Testis (tissue), 2 donors: ENCODE measurements at regions not wholly inside any gene's neighbourhood (a gene's known extent, or its start where the extent isn't known, plus 50 kb on each side); places are given as distances from the start of the nearest gene placed in this dataset.

Experiments
- DNase-seq: peaks from one replicate; pipeline ENCODE4 v3.0.0-alpha.2; 2019
- H3K27ac ChIP-seq, 2 donors: fragments of 200-600 bp; sonication (generic); one replicate each; pipeline ENCODE4 v1.5.1; 2019
- H3K27me3 ChIP-seq: fragments of 200-600 bp; sonication (generic); one replicate; pipeline ENCODE4 v1.5.1; 2019
- H3K36me3 ChIP-seq: fragments of 200-600 bp; sonication (generic); one replicate; pipeline ENCODE4 v1.5.1; 2017; ENCODE audit warnings: low read depth; ENCODE audit errors: missing control alignments
- H3K4me1 ChIP-seq: fragments of 200-600 bp; sonication (generic); one replicate; pipeline ENCODE4 v1.5.1; 2019
- H3K4me3 ChIP-seq, 2 donors: fragments of 200-600 bp; sonication (generic); one replicate each; pipeline ENCODE4 v1.5.1; 2017 to 2019
- H3K9me3 ChIP-seq: fragments of 200-600 bp; sonication (generic); one replicate; pipeline ENCODE4 v1.5.1; 2017
- POLR2A ChIP-seq: fragments of 450-650 bp; IDR thresholded peaks from one replicate; pipeline ENCODE4 v1.6.1; 2017; ENCODE audit warnings: antibody characterized with exemption, mild to moderate bottlenecking, moderate library complexity
- WGBS, 2 donors: methylation state at CpG; one replicate each; pipeline ENCODE4 v1.1.5; 2018; 5-methylcytosine and 5-hydroxymethylcytosine counted together
- intact Hi-C: fragments of 100-400 bp; cut with DNase I; formaldehyde crosslinking; loops from one replicate; pipeline ENCODE4 v1.15.1; 2023; ENCODE audit warnings: low total_unique reads
- small RNA-seq, 2 donors: library from RNA; depleted of rRNA; stranded (forward); fragments of <200 nt; gene quantifications; one replicate each; pipeline ENCODE3, GENCODE V24; 2016
- TF ChIP-seq, protein P1 (sequence below), 3 experiments: fragments of 450-650 bp in 2 of 3; fragments of 200-600 bp in 1 of 3; sonication (generic) in 1 of 3; IDR thresholded peaks; one replicate each; pipeline ENCODE4 v1.5.1; 2016 to 2019; ENCODE audit warnings: antibody characterized with exemption in 3 of 3, mild to moderate bottlenecking in 2 of 3, moderate library complexity in 1 of 3

DNA sequence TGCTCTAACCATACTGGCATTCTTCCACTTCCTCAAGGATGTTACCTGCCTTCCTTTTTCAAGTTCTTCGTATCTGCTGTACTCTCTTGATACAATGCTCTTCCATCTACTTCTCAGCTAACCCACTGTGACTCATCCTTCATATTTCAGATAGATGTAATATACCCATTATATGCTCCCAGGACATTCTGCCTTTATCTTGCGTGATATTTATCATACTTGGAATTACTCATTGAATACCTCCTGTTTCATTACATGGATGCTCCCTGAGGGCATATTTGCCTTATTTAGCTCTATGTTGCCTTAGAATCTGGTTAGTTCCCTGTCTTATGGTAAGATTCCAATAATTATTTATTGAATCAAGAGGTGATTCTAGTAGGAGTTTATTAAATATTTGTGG lies 706.4 kb downstream of the SORCS3 start:
- Histone ChIP-seq H3K27me3 (no peaks in the 10 kb centered on the region), H3K36me3 (no peaks in the 10 kb centered on the region), H3K4me3 (no peak overlapping the region), H3K4me1 (no peaks in the 10 kb centered on the region), H3K27ac (no peak overlapping the region), H3K9me3 (no peaks in the 10 kb centered on the region)
- TF ChIP-seq, protein P1, sequence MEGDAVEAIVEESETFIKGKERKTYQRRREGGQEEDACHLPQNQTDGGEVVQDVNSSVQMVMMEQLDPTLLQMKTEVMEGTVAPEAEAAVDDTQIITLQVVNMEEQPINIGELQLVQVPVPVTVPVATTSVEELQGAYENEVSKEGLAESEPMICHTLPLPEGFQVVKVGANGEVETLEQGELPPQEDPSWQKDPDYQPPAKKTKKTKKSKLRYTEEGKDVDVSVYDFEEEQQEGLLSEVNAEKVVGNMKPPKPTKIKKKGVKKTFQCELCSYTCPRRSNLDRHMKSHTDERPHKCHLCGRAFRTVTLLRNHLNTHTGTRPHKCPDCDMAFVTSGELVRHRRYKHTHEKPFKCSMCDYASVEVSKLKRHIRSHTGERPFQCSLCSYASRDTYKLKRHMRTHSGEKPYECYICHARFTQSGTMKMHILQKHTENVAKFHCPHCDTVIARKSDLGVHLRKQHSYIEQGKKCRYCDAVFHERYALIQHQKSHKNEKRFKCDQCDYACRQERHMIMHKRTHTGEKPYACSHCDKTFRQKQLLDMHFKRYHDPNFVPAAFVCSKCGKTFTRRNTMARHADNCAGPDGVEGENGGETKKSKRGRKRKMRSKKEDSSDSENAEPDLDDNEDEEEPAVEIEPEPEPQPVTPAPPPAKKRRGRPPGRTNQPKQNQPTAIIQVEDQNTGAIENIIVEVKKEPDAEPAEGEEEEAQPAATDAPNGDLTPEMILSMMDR (IDR thresholded peaks at IDR 0.05) = no peak
- no peak for TF ChIP-seq POLR2A
- intact Hi-C loops = no loop called here
- WGBS, 2 donors = 79 to 97% methylated on average over 2 of the region's 2 CpGs
- DNase-seq = no peak

DNA sequence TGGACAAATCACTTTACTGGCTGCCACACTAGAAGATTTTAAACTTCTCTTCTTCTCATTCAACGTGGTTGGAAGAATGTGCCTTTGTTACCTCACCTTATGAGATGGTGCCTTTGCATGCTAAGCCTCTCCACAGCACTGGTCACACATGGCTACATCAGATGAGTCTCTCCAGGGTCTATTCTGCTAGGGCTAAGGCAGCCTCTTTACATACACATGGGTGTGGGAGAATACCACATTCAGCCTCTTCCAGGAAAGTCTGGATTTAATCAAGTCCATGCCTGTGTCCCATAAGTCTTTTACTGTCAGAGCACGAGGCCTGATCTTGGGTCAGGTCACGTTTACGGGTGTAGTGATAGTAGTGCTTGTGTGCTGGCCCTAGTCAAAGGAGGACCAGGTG lies 701.5 kb downstream of the SORCS3 start:
- DNase-seq = no peak

DNA sequence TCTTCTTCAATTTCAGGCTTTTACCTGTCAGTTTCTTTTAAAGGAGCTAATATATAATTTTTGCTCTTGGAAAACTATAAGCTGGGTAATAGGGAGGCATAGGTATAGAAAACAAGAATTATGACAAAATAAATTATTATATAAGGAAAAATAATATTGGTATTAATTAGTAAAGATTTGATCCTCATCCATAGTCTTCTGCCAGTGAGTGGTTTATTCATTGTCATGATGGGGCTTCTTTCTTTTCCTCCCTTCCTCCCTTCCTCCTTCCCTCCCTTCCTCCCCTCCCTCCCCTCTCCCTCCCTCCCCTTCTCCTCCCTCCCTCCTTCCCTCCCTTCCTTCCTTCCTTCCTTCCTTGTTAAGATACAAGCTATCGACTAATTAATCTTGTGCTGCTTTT lies 698.6 kb downstream of the SORCS3 start:
- Histone ChIP-seq H3K9me3 (no peaks in the 10 kb centered on the region), H3K27me3 (no peaks in the 10 kb centered on the region), H3K4me1 (no peaks in the 10 kb centered on the region), H3K36me3 (no peaks in the 10 kb centered on the region), H3K27ac (no peak overlapping the region), H3K4me3 (no peak overlapping the region)
- no peak for TF ChIP-seq POLR2A
- TF ChIP-seq, protein P1 (IDR thresholded peaks at IDR 0.05) = no peak
- no peak for DNase-seq
- 66 to 72% methylated on average over 1 of the region's 1 CpG for WGBS, 2 donors
- intact Hi-C loops = no loop called here

More for the DNA sequence above, 701.5 kb downstream of the SORCS3 start:
- Histone ChIP-seq H3K36me3 (no peaks in the 10 kb centered on the region), H3K4me1 (no peaks in the 10 kb centered on the region), H3K27ac (no peak overlapping the region), H3K9me3 (no peaks in the 10 kb centered on the region), H3K27me3 (no peaks in the 10 kb centered on the region), H3K4me3 (no peak overlapping the region)
- intact Hi-C loops = no loop called here
- TF ChIP-seq, protein P1 (IDR thresholded peaks at IDR 0.05) = no peak
- TF ChIP-seq POLR2A = no peak
- WGBS, 2 donors = 32 to 46% methylated on average over 4 of the region's 4 CpGs

DNA sequence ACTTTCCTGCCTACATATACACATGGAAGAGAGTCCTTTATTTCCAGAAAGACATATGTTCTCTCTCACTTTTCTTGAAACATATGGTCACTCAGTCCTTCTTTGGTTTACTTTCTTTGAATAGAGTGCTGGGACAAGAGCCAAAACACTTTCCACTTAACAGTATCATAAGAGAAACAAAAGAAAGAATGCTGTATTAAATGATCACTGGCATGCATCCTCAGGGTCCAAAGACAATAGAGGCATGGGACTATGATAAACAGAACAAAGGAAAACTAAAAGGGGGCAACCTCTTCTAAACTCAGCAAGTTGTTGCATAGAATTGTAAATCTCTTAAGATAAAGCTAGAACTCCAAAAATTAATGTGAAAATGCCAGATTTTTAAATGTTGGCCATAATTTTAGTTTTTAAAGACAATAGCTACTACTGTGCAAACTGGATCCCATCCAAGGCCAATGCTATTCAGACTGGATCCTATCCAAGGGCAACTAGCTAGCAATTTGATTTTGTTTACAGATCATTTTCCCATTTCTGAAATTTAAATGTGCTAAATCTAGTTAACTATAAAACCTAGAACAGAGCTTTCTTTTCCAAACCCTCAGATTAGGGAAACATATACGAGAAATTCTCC lies 687.5 kb downstream of the SORCS3 start:
- intact Hi-C loops = no loop called here
- Histone ChIP-seq H3K9me3 (no peaks in the 10 kb centered on the region), H3K4me1 (no peaks in the 10 kb centered on the region), H3K4me3 (no peak overlapping the region), H3K27me3 (no peaks in the 10 kb centered on the region), H3K36me3 (no peaks in the 10 kb centered on the region), H3K27ac (no peak overlapping the region)
- WGBS, 2 donors = 36 to 58% methylated on average over 1 of the region's 1 CpG
- TF ChIP-seq POLR2A = no peak
- TF ChIP-seq, protein P1 (IDR thresholded peaks at IDR 0.05) = no peak
- DNase-seq = no peak

Small RNA genes in the stretch of these regions (small RNA-seq; reads per million reads assigned to genes)
- gene RNU6-463P = 0 reads per million in 2 donors
